CD14-positive monocyte (primary cell): ENCODE measurements at regions not wholly inside any gene's neighbourhood (a gene's known extent, or its start where the extent isn't known, plus 50 kb on each side); places are given as distances from the start of the nearest gene placed in this dataset.

Experiments
- DNase-seq, 3 donors: peaks; one replicate each; pipeline ENCODE4 v3.0.0-alpha.2; 2011 to 2022
- H2AFZ ChIP-seq: 2 replicates; pipeline ENCODE4 v1.6.0; 2012; ENCODE audit warnings: mild to moderate bottlenecking, low read depth, low read length, inconsistent platforms; ENCODE audit not compliant: insufficient read depth, poor library complexity, severe bottlenecking
- H3K27ac ChIP-seq, 2 donors: 1 replicate in 1 of 2; 2 replicates in 1 of 2; pipeline ENCODE4 v1.5.1; 2012 to 2013; ENCODE audit warnings: low read length in 2 of 2, control low read depth in 1 of 2, inconsistent platforms in 1 of 2, low read depth in 1 of 2, mild to moderate bottlenecking in 1 of 2
- H3K27me3 ChIP-seq, 2 donors: one replicate each; pipeline versions ENCODE4 v1.6.0 to v1.6.1; 2011 to 2013; ENCODE audit warnings: low read length in 2 of 2; ENCODE audit not compliant: control insufficient read depth in 2 of 2, insufficient read depth in 2 of 2
- H3K36me3 ChIP-seq, 2 donors: replicated peaks in 1 of 2; 1 replicate in 1 of 2; 2 replicates in 1 of 2; pipeline versions ENCODE4 v1.5.1 to v1.6.1; 2012 to 2013; ENCODE audit warnings: low read length in 2 of 2, control low read depth in 1 of 2, inconsistent platforms in 1 of 2, mild to moderate bottlenecking in 1 of 2; ENCODE audit not compliant: insufficient read depth in 2 of 2, control insufficient read depth in 1 of 2
- H3K4me1 ChIP-seq, 2 donors: 1 replicate in 1 of 2; 2 replicates in 1 of 2; pipeline versions ENCODE4 v1.5.1 to v1.6.1; 2012 to 2013; ENCODE audit warnings: low read length in 2 of 2, control low read depth in 1 of 2, inconsistent platforms in 1 of 2, mild to moderate bottlenecking in 1 of 2, moderate library complexity in 1 of 2; ENCODE audit not compliant: insufficient read depth in 2 of 2, control insufficient read depth in 1 of 2
- H3K4me2 ChIP-seq: replicated peaks from 2 replicates; pipeline ENCODE3; 2012; ENCODE audit warnings: low read length, moderate library complexity, mild to moderate bottlenecking; ENCODE audit not compliant: poor library complexity, severe bottlenecking; ENCODE audit errors: extremely low read depth
- H3K4me3 ChIP-seq, 3 experiments: fragments of 200-600 bp in 1 of 3; sonication (generic) in 1 of 3; replicated peaks in 1 of 3; 1 replicate in 2 of 3; 2 replicates in 1 of 3; pipeline ENCODE4 v1.5.1; 2011 to 2013; ENCODE audit warnings: low read length in 3 of 3, mild to moderate bottlenecking in 3 of 3, control low read depth in 2 of 3, low read depth in 2 of 3, inconsistent platforms in 1 of 3, moderate library complexity in 1 of 3
- H3K79me2 ChIP-seq: 2 replicates; pipeline ENCODE4 v1.6.0; 2012; ENCODE audit warnings: mild to moderate bottlenecking, control low read depth, inconsistent platforms, low read length, moderate library complexity; ENCODE audit not compliant: insufficient read depth
- H3K9ac ChIP-seq: 2 replicates; pipeline ENCODE4 v1.6.0; 2017; ENCODE audit warnings: low read length, mild to moderate bottlenecking; ENCODE audit not compliant: insufficient read depth, poor library complexity, severe bottlenecking
- H3K9me3 ChIP-seq, 2 donors: replicated peaks in 1 of 2; 1 replicate in 1 of 2; 2 replicates in 1 of 2; pipeline versions ENCODE4 v1.5.1 to v1.6.1; 2012 to 2013; ENCODE audit warnings: low read length in 2 of 2, control low read depth in 1 of 2; ENCODE audit not compliant: control insufficient read depth in 1 of 2, insufficient read depth in 1 of 2
- H4K20me1 ChIP-seq: 2 replicates; pipeline ENCODE4 v1.6.0; 2012; ENCODE audit warnings: mild to moderate bottlenecking, low read length, control low read depth, moderate library complexity; ENCODE audit not compliant: insufficient read depth
- H3K27ac Mint-ChIP-seq, 7 donors: one replicate each; pipeline ENCODE4 v1.8.0; 2020; ENCODE audit warnings: mild to moderate bottlenecking in 7 of 7, mixed read lengths in 7 of 7, moderate library complexity in 6 of 7, inconsistent platforms in 2 of 7
- H3K27me3 Mint-ChIP-seq, 3 donors: one replicate each; pipeline ENCODE4 v1.8.0; 2021 to 2022; ENCODE audit warnings: low read depth in 3 of 3, mild to moderate bottlenecking in 3 of 3, mixed read lengths in 3 of 3, moderate library complexity in 3 of 3, inconsistent platforms in 1 of 3
- H3K36me3 Mint-ChIP-seq, 2 donors: one replicate each; pipeline ENCODE4 v1.8.0; 2020; ENCODE audit warnings: mixed read lengths in 2 of 2, inconsistent platforms in 1 of 2, mild to moderate bottlenecking in 1 of 2
- H3K4me1 Mint-ChIP-seq: one replicate; pipeline ENCODE4 v1.8.0; 2020; ENCODE audit warnings: mild to moderate bottlenecking, mixed read lengths
- H3K4me3 Mint-ChIP-seq, 2 donors: one replicate each; pipeline ENCODE4 v1.8.0; 2020; ENCODE audit warnings: mild to moderate bottlenecking in 2 of 2, mixed read lengths in 2 of 2, moderate library complexity in 1 of 2
- H3K9me3 Mint-ChIP-seq, 7 donors: one replicate each; pipeline ENCODE4 v1.8.0; 2020 to 2022; ENCODE audit warnings: mixed read lengths in 7 of 7, mild to moderate bottlenecking in 6 of 7, moderate library complexity in 6 of 7, inconsistent platforms in 2 of 7
- CTCF ChIP-seq: fragments of 200-600 bp; IDR thresholded peaks from one replicate; pipeline ENCODE4 v1.8.0; 2022; ENCODE audit warnings: antibody characterized with exemption, mild to moderate bottlenecking
- whole genome bisulfite sequencing: methylation state at CpG from one replicate; pipeline ENCODE4 v1.1.5; 2013; ENCODE audit warnings: missing lambda C conversion rate; ENCODE audit not compliant: insufficient coverage; 5-methylcytosine and 5-hydroxymethylcytosine counted together
- intact Hi-C, 2 donors: fragments of 100-400 bp; cut with micrococcal nuclease; formaldehyde crosslinking; loops; one replicate each; pipeline versions ENCODE4 v1.15.0 to v1.15.1; 2023

GRCh38 chrX:128884430-128884829, 638.9 kb downstream of the SMARCA1 start:
- H3K36me3 ChIP-seq, result no peaks in the 10 kb centered on the region
- no peak overlapping the region for H3K4me3 Mint-ChIP-seq
- 100% methylated on average over 1 of the region's 2 CpGs for WGBS
- H3K9me3 ChIP-seq, result no peaks in the 10 kb centered on the region
- intact Hi-C loops, result no loop called here
- H3K27ac Mint-ChIP-seq, result no peak overlapping the region
- no peaks in the 10 kb centered on the region for H3K36me3 Mint-ChIP-seq
- no peak overlapping the region for H3K27ac ChIP-seq
- H3K4me3 ChIP-seq, result no peak overlapping the region
- TF ChIP-seq CTCF, result no peak
- no peaks in the 10 kb centered on the region for H3K79me2 ChIP-seq
- peaks cover 0 to 2% (median 0%) of the 10 kb centered on the region in 7 donors for H3K9me3 Mint-ChIP-seq
- no peaks in the 10 kb centered on the region for H3K27me3 ChIP-seq
- peaks cover 0 to 4% (median 0%) of the 10 kb centered on the region in 3 donors for H3K27me3 Mint-ChIP-seq
- DNase-seq, result no peak
- H3K4me1 Mint-ChIP-seq, result no peaks in the 10 kb centered on the region
- no peak overlapping the region for H3K9ac ChIP-seq
- H2AFZ ChIP-seq, result no peak overlapping the region
- no peaks in the 10 kb centered on the region for H3K4me1 ChIP-seq
- H4K20me1 ChIP-seq, result no peaks in the 10 kb centered on the region
- H3K4me2 ChIP-seq, result no peak overlapping the region

- no peaks in the 10 kb centered on the region for H3K4me1 ChIP-seq
- no peak overlapping the region for H3K27ac Mint-ChIP-seq
- no peak for DNase-seq
- H3K79me2 ChIP-seq, result no peaks in the 10 kb centered on the region
- H3K4me3 ChIP-seq, result no peak overlapping the region
- peaks cover 0 to 4% (median 0%) of the 10 kb centered on the region in 3 donors for H3K27me3 Mint-ChIP-seq
- no peaks in the 10 kb centered on the region for H3K9me3 ChIP-seq
- H4K20me1 ChIP-seq, result no peaks in the 10 kb centered on the region
- no peak overlapping the region for H3K4me2 ChIP-seq
- H3K4me1 Mint-ChIP-seq, result no peaks in the 10 kb centered on the region
- no peaks in the 10 kb centered on the region for H3K27me3 ChIP-seq
- no peaks in the 10 kb centered on the region for H3K36me3 ChIP-seq
- H3K27ac ChIP-seq, result no peak overlapping the region
- H3K9me3 Mint-ChIP-seq, result no peaks in the 10 kb centered on the region
- H2AFZ ChIP-seq, result no peak overlapping the region
- H3K4me3 Mint-ChIP-seq, result no peak overlapping the region
- WGBS, result no CpG with 5 or more reads among the region's 3 CpGs
- intact Hi-C loops, result no loop called here
- H3K36me3 Mint-ChIP-seq, result no peaks in the 10 kb centered on the region
- H3K9ac ChIP-seq, result no peak overlapping the region
- no peak for TF ChIP-seq CTCF
These were observed 639.6 kb downstream of the SMARCA1 start for GRCh38 chrX:128883650-128884049.
